ENCODE measurements at regions not wholly inside any gene's neighbourhood (a gene's known extent, or its start where the extent isn't known, plus 50 kb on each side); places are given as distances from the start of the nearest gene placed in this dataset.

DNA sequence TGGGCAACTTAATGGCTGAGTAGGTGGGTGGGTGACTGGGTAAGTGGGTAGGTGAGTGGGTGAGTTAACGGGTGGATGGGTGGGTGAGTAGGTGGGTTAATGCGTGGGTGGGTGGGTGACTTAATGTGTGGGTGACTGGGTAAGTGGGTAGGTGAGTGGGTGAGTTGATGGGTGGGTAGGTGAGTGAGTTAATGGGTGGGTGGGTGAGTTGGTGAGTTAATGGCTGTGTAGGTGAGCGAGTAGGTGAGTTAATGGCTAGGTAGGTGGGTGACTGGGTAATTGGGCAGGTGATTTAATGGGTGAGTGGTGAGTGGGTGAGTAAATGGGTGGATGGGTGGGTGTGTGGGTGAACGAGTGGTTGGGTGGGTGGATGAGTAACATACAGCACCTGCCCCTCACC is 243.0 kb upstream of the MGMT start:
- TF ChIP-seq ZNF660 (CRISPR knock-in tag; IDR thresholded peaks at IDR 0.05; ENCODE audit: borderline replicate concordance, low read depth) (no peak), RAD21 (CRISPR knock-in tag; IDR thresholded peaks at IDR 0.05) (no peak), ZSCAN31 (CRISPR knock-in tag; IDR thresholded peaks at IDR 0.05; ENCODE audit: low read depth) (no peak), MBD4 (IDR thresholded peaks at IDR 0.05; ENCODE audit: borderline replicate concordance, low read length) (no peak), CAMTA2 (CRISPR knock-in tag; IDR thresholded peaks at IDR 0.05; ENCODE audit: borderline replicate concordance) (no peak), SETDB1 (CRISPR knock-in tag; IDR thresholded peaks at IDR 0.05; ENCODE audit: borderline replicate concordance) (no peak), ZNF510 (CRISPR knock-in tag; IDR thresholded peaks at IDR 0.05; ENCODE audit: low read depth) (no peak), YEATS4 (CRISPR knock-in tag; IDR thresholded peaks at IDR 0.05; ENCODE audit: borderline replicate concordance) (no peak), KLF12 (CRISPR knock-in tag; IDR thresholded peaks at IDR 0.05; ENCODE audit: borderline replicate concordance) (no peak), NFKB2 (CRISPR knock-in tag; IDR thresholded peaks at IDR 0.05; ENCODE audit: borderline replicate concordance) (no peak), REL (CRISPR knock-in tag; conservative IDR thresholded peaks at IDR 0.05) (no peak), SAFB2 (CRISPR knock-in tag; IDR thresholded peaks at IDR 0.05; ENCODE audit: borderline replicate concordance, low read depth) (no peak), NFIC (IDR thresholded peaks at IDR 0.05; ENCODE audit: low read length) (no peak), ZFYVE20 (CRISPR knock-in tag; IDR thresholded peaks at IDR 0.05; ENCODE audit: borderline replicate concordance, low read depth) (no peak)
- TF ChIP-seq, protein P1, sequence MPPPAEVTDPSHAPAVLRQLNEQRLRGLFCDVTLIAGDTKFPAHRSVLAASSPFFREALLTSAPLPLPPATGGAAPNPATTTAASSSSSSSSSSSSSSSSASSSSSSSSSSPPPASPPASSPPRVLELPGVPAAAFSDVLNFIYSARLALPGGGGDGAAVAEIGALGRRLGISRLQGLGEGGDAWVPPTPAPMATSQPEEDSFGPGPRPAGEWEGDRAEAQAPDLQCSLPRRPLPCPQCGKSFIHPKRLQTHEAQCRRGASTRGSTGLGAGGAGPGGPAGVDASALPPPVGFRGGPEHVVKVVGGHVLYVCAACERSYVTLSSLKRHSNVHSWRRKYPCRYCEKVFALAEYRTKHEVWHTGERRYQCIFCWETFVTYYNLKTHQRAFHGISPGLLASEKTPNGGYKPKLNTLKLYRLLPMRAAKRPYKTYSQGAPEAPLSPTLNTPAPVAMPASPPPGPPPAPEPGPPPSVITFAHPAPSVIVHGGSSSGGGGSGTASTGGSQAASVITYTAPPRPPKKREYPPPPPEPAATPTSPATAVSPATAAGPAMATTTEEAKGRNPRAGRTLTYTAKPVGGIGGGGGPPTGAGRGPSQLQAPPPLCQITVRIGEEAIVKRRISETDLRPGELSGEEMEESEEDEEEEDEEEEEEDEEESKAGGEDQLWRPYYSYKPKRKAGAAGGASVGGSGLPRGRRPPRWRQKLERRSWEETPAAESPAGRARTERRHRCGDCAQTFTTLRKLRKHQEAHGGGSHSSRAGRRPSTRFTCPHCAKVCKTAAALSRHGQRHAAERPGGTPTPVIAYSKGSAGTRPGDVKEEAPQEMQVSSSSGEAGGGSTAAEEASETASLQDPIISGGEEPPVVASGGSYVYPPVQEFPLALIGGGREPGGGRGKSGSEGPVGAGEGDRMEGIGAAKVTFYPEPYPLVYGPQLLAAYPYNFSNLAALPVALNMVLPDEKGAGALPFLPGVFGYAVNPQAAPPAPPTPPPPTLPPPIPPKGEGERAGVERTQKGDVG (CRISPR knock-in tag; IDR thresholded peaks at IDR 0.05; ENCODE audit: borderline replicate concordance), result no peak
- TF ChIP-seq, protein P2, sequence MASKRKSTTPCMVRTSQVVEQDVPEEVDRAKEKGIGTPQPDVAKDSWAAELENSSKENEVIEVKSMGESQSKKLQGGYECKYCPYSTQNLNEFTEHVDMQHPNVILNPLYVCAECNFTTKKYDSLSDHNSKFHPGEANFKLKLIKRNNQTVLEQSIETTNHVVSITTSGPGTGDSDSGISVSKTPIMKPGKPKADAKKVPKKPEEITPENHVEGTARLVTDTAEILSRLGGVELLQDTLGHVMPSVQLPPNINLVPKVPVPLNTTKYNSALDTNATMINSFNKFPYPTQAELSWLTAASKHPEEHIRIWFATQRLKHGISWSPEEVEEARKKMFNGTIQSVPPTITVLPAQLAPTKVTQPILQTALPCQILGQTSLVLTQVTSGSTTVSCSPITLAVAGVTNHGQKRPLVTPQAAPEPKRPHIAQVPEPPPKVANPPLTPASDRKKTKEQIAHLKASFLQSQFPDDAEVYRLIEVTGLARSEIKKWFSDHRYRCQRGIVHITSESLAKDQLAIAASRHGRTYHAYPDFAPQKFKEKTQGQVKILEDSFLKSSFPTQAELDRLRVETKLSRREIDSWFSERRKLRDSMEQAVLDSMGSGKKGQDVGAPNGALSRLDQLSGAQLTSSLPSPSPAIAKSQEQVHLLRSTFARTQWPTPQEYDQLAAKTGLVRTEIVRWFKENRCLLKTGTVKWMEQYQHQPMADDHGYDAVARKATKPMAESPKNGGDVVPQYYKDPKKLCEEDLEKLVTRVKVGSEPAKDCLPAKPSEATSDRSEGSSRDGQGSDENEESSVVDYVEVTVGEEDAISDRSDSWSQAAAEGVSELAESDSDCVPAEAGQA (IDR thresholded peaks at IDR 0.05; ENCODE audit: low read depth), result no peak
- TF ChIP-seq, protein P2 (CRISPR knock-in tag; IDR thresholded peaks at IDR 0.05; ENCODE audit: borderline replicate concordance), result no peak
- Histone ChIP-seq H3K27me3 (ENCODE audit: control insufficient read depth in 1 of 2, insufficient read depth in 2 of 2, low read length in 2 of 2) (no peaks in the 10 kb centered on the region; a peak in 1 of 5 replicates), H3K27ac (ENCODE audit: extremely low read length, insufficient read depth, low read length) (no peak overlapping the region), H3K4me1 (ENCODE audit: insufficient read depth, low read length) (no peaks in the 10 kb centered on the region), H3K4me2 (ENCODE audit: low read depth, low read length) (no peak overlapping the region), H3K79me2 (ENCODE audit: insufficient read depth, low read length) (no peaks in the 10 kb centered on the region), H3K4me3 (replicated peaks in 1 of 3; ENCODE audit: insufficient read depth in 1 of 3, low read depth in 2 of 3, low read length in 3 of 3) (no peak overlapping the region), H4K20me1 (ENCODE audit: insufficient read depth, low read length) (no peaks in the 10 kb centered on the region), H2AFZ (ENCODE audit: low read length) (no peak overlapping the region), H3K9me3 (ENCODE audit: low read length) (peaks cover 7% of the 10 kb centered on the region), H3K36me3 (replicated peaks in 1 of 2; ENCODE audit: control insufficient read depth in 1 of 2, insufficient read depth in 2 of 2, low read length in 2 of 2) (no peaks in the 10 kb centered on the region), H3K9ac (ENCODE audit: insufficient read depth, low read depth, low read length) (no peak overlapping the region)
- FAIRE-seq (no peak), DNase-seq (ENCODE audit: low spot score) (no peak), ATAC-seq (no peak)
- POLR2A ChIA-PET, result no interaction called here
- BruUV-seq (replicated peaks), result no TSS peak
- in situ Hi-C loops (cut with HindIII; ENCODE audit: extremely low pct_ligation_motif_present, low pct_unique_long_range_greater_than_20kb) (no loop called here), intact Hi-C loops (cut with micrococcal nuclease; ENCODE audit: unreplicated experiment) (no loop called here)
- CTCF ChIA-PET (ENCODE audit: low intra/inter-chr PET ratio, low total read pairs), result no interaction called here
- WGBS (ENCODE audit: low lambda C conversion rate), result under 1% methylated on average over 4 of the region's 4 CpGs

Data from HepG2 (cell line).